ENCODE measurements at regions not wholly inside any gene's neighbourhood (a gene's known extent, or its start where the extent isn't known, plus 50 kb on each side); places are given as distances from the start of the nearest gene placed in this dataset.
"Not testable (repeated sequence)": the region's sequence is repeated elsewhere in the genome, so short reads cannot be mapped to it uniquely, and the experiment has no call there.

- DNase-seq = no peak
- no peak overlapping the region for H3K4me3 ChIP-seq
- H3K27me3 ChIP-seq = no peaks in the 10 kb centered on the region
- no peaks in the 10 kb centered on the region for H3K9me3 ChIP-seq
- no peaks in the 10 kb centered on the region for H3K36me3 ChIP-seq
Measured at GRCh38 chr5:92652756-92653155, 928.3 kb downstream of the NR2F1-AS1 start.

GRCh38 chr5:92644266-92644886 is 936.6 kb downstream of the NR2F1-AS1 start:
- no peaks in the 10 kb centered on the region for H3K9me3 ChIP-seq
- no peaks in the 10 kb centered on the region for H3K27me3 ChIP-seq
- H3K36me3 ChIP-seq = no peaks in the 10 kb centered on the region
- DNase-seq = no peak
- no peak overlapping the region for H3K4me3 ChIP-seq

- Histone ChIP-seq H3K27me3 (no peaks in the 10 kb centered on the region), H3K9me3 (no peaks in the 10 kb centered on the region), H3K36me3 (no peaks in the 10 kb centered on the region), H3K4me3 (peak overlapping the region; percentile 29)
- DNase-seq = peak; percentile 60
Measured at GRCh38 chr5:92641031-92641962, 939.7 kb downstream of the NR2F1-AS1 start.

GRCh38 chr5:92640340-92640739 is 940.7 kb downstream of the NR2F1-AS1 start:
- H3K4me3 ChIP-seq = no peak overlapping the region
- no peaks in the 10 kb centered on the region for H3K27me3 ChIP-seq
- DNase-seq = no peak
- no peaks in the 10 kb centered on the region for H3K9me3 ChIP-seq
- no peaks in the 10 kb centered on the region for H3K36me3 ChIP-seq

GRCh38 chr5:92637960-92638359 is 943.1 kb downstream of the NR2F1-AS1 start:
- Histone ChIP-seq H3K27me3 (no peaks in the 10 kb centered on the region), H3K4me3 (no peak overlapping the region), H3K36me3 (no peaks in the 10 kb centered on the region), H3K9me3 (no peaks in the 10 kb centered on the region)
- DNase-seq = no peak

GRCh38 chr5:92637247-92637646 is 943.8 kb downstream of the NR2F1-AS1 start:
- Histone ChIP-seq H3K4me3 (no peak overlapping the region), H3K36me3 (no peaks in the 10 kb centered on the region), H3K27me3 (no peaks in the 10 kb centered on the region), H3K9me3 (no peaks in the 10 kb centered on the region; the same call in 1 of the 2 replicates)
- DNase-seq = no peak

GRCh38 chr5:92635001-92635461 is 946.0 kb downstream of the NR2F1-AS1 start:
- Histone ChIP-seq H3K36me3 (no peaks in the 10 kb centered on the region), H3K4me3 (no peak overlapping the region), H3K27me3 (no peaks in the 10 kb centered on the region), H3K9me3 (peaks cover 9% of the 10 kb centered on the region; the same call in 1 of the 2 replicates)
- DNase-seq = no peak

- Histone ChIP-seq H3K9me3 (peaks cover 9% of the 10 kb centered on the region), H3K4me3 (no peak overlapping the region), H3K36me3 (no peaks in the 10 kb centered on the region), H3K27me3 (no peaks in the 10 kb centered on the region)
- DNase-seq = no peak
Measured at GRCh38 chr5:92633875-92634487, 947.0 kb downstream of the NR2F1-AS1 start.

- peaks cover 11% of the 10 kb centered on the region for H3K9me3 ChIP-seq
- H3K4me3 ChIP-seq = no peak overlapping the region
- DNase-seq = no peak
- H3K27me3 ChIP-seq = no peaks in the 10 kb centered on the region
- H3K36me3 ChIP-seq = no peaks in the 10 kb centered on the region
Measured at GRCh38 chr5:92633176-92633575, 947.8 kb downstream of the NR2F1-AS1 start.

GRCh38 chr5:92631237-92631701 is 949.8 kb downstream of the NR2F1-AS1 start:
- H3K36me3 ChIP-seq, H3K27me3 ChIP-seq, H3K4me3 ChIP-seq, DNase-seq: not testable (repeated sequence)
- peaks cover 11% of the 10 kb centered on the region for H3K9me3 ChIP-seq

GRCh38 chr5:92629574-92629973 is 951.4 kb downstream of the NR2F1-AS1 start:
- no peaks in the 10 kb centered on the region for H3K27me3 ChIP-seq
- DNase-seq = no peak
- peaks cover 11% of the 10 kb centered on the region for H3K9me3 ChIP-seq
- H3K36me3 ChIP-seq = no peaks in the 10 kb centered on the region
- no peak overlapping the region for H3K4me3 ChIP-seq

GRCh38 chr5:92629000-92629399 is 952.0 kb downstream of the NR2F1-AS1 start:
- Histone ChIP-seq H3K27me3 (no peaks in the 10 kb centered on the region), H3K4me3 (no peak overlapping the region), H3K9me3 (peaks cover 11% of the 10 kb centered on the region), H3K36me3 (no peaks in the 10 kb centered on the region)
- DNase-seq = no peak

- Histone ChIP-seq H3K4me3 (no peak overlapping the region), H3K36me3 (no peaks in the 10 kb centered on the region), H3K9me3 (peaks cover 11% of the 10 kb centered on the region), H3K27me3 (no peaks in the 10 kb centered on the region)
- DNase-seq = no peak
Measured at GRCh38 chr5:92627186-92627585, 953.8 kb downstream of the NR2F1-AS1 start.

GRCh38 chr5:92616085-92616484 is 964.9 kb downstream of the NR2F1-AS1 start:
- DNase-seq = no peak
- Histone ChIP-seq H3K4me3 (no peak overlapping the region), H3K27me3 (no peaks in the 10 kb centered on the region)

GRCh38 chr5:92613546-92613945 is 967.5 kb downstream of the NR2F1-AS1 start:
- no peak for DNase-seq

More at GRCh38 chr5:92616085-92616484, 964.9 kb downstream of the NR2F1-AS1 start:
- peaks cover 17% of the 10 kb centered on the region for H3K9me3 ChIP-seq
- H3K36me3 ChIP-seq = no peaks in the 10 kb centered on the region

GRCh38 chr5:92610435-92610834 is 970.6 kb downstream of the NR2F1-AS1 start:
- not testable (repeated sequence) for DNase-seq, H3K9me3 ChIP-seq, H3K36me3 ChIP-seq, H3K27me3 ChIP-seq, H3K4me3 ChIP-seq

More at GRCh38 chr5:92613546-92613945, 967.5 kb downstream of the NR2F1-AS1 start:
- no peak overlapping the region for H3K4me3 ChIP-seq
- peaks cover 1% of the 10 kb centered on the region; the same call in 1 of the 2 replicates for H3K9me3 ChIP-seq
- H3K36me3 ChIP-seq = no peaks in the 10 kb centered on the region
- H3K27me3 ChIP-seq = no peaks in the 10 kb centered on the region

GRCh38 chr5:92605591-92605990 is 975.4 kb downstream of the NR2F1-AS1 start:
- Histone ChIP-seq H3K36me3 (no peaks in the 10 kb centered on the region), H3K27me3 (no peaks in the 10 kb centered on the region), H3K9me3 (no peaks in the 10 kb centered on the region), H3K4me3 (no peak overlapping the region)
- no peak for DNase-seq
